Brain microvascular endothelial cell (primary cell): ENCODE measurements at regions not wholly inside any gene's neighbourhood (a gene's known extent, or its start where the extent isn't known, plus 50 kb on each side); places are given as distances from the start of the nearest gene placed in this dataset.
"Not testable (repeated sequence)": the region's sequence is repeated elsewhere in the genome, so short reads cannot be mapped to it uniquely, and the experiment has no call there.

Source experiments
- DNase-seq: peaks from one replicate; pipeline ENCODE4 v3.0.0-alpha.2; 2020
- H3K27ac ChIP-seq: fragments of 250-450 bp; sonication (Bioruptor Pico); 2 replicates; pipeline ENCODE4 v1.5.1; 2020; ENCODE audit warnings: mild to moderate bottlenecking, moderate library complexity
- H3K27me3 ChIP-seq: fragments of 250-450 bp; sonication (Bioruptor Pico); replicated peaks from 2 replicates; pipeline ENCODE4 v1.5.1; 2020; ENCODE audit warnings: mild to moderate bottlenecking
- H3K36me3 ChIP-seq: fragments of 250-450 bp; sonication (Bioruptor Pico); replicated peaks from 2 replicates; pipeline ENCODE4 v1.5.1; 2020; ENCODE audit warnings: mild to moderate bottlenecking
- H3K4me3 ChIP-seq: 2 replicates; pipeline ENCODE4 v1.5.1; 2011; ENCODE audit warnings: low read depth, mild to moderate bottlenecking, control low read depth, low read length, moderate library complexity
- CTCF ChIP-seq: IDR thresholded peaks from 2 replicates; pipeline ENCODE4 v1.5.1; 2011; ENCODE audit warnings: low read depth, mild to moderate bottlenecking, moderate library complexity, low read length, control low read depth, inconsistent platforms; ENCODE audit errors: missing control alignments
- in situ Hi-C: cut with HindIII; loops from 2 replicates; pipeline ENCODE4 v1.10.0; 2017; ENCODE audit warnings: low sequenced_read_pairs, low pct_ligation_motif_present

GRCh38 chr3:196138482-196139254 lies 56.8 kb upstream of the TFRC start:
- TF ChIP-seq CTCF = no peak
- Histone ChIP-seq H3K27me3 (no peaks in the 10 kb centered on the region), H3K36me3 (no peaks in the 10 kb centered on the region), H3K4me3 (no peak overlapping the region), H3K27ac (no peak overlapping the region)
- in situ Hi-C loops = no loop called here
- no peak for DNase-seq

GRCh38 chr3:196136640-196136989 lies 54.7 kb upstream of the TFRC start:
- H3K36me3 ChIP-seq, DNase-seq, H3K27me3 ChIP-seq, H3K4me3 ChIP-seq, in situ Hi-C loops, H3K27ac ChIP-seq: not testable (repeated sequence)

GRCh38 chr3:196135693-196136639 lies 54.1 kb upstream of the TFRC start:
- H3K4me3 ChIP-seq = no peak overlapping the region
- H3K27ac ChIP-seq = no peak overlapping the region
- DNase-seq = no peak

GRCh38 chr3:196134691-196135090 lies 52.8 kb upstream of the TFRC start:
- H3K36me3 ChIP-seq = no peaks in the 10 kb centered on the region
- in situ Hi-C loops = no loop called here
- H3K4me3 ChIP-seq = no peak overlapping the region
- no peak overlapping the region for H3K27ac ChIP-seq
- no peaks in the 10 kb centered on the region for H3K27me3 ChIP-seq
- no peak for TF ChIP-seq CTCF
- no peak for DNase-seq

More at GRCh38 chr3:196135693-196136639, 54.1 kb upstream of the TFRC start:
- Histone ChIP-seq H3K27me3 (no peaks in the 10 kb centered on the region), H3K36me3 (no peaks in the 10 kb centered on the region)
- TF ChIP-seq CTCF = no peak
- in situ Hi-C loops = no loop called here

GRCh38 chr3:196133869-196134268 lies 52.0 kb upstream of the TFRC start:
- DNase-seq, H3K27ac ChIP-seq, in situ Hi-C loops, H3K36me3 ChIP-seq, H3K4me3 ChIP-seq, H3K27me3 ChIP-seq: not testable (repeated sequence)

GRCh38 chr3:196131921-196132320 lies 50.0 kb upstream of the TFRC start:
- TF ChIP-seq CTCF = no peak
- H3K4me3 ChIP-seq = no peak overlapping the region
- no peak for DNase-seq
- H3K27me3 ChIP-seq = no peaks in the 10 kb centered on the region
- in situ Hi-C loops = no loop called here
- H3K27ac ChIP-seq = no peak overlapping the region
- H3K36me3 ChIP-seq = no peaks in the 10 kb centered on the region
